Stimulated activated CD8-positive, alpha-beta memory T cell treated with anti-CD3 and anti-CD28 coated beads, Interleukin-7, amount 100 ng/mL, for 48 hours (primary cell): ENCODE measurements at regions not wholly inside any gene's neighbourhood (a gene's known extent, or its start where the extent isn't known, plus 50 kb on each side); places are given as distances from the start of the nearest gene placed in this dataset.

ENCODE experiments used
- DNase-seq, 2 donors: peaks; one replicate each; pipeline ENCODE4 v3.0.0-alpha.2; 2020; ENCODE audit warnings: low read depth in 1 of 2; ENCODE audit errors: extremely low read depth in 1 of 2

- no peak for DNase-seq
Observed at GRCh38 chr4:140281828-140282552, 91.5 kb upstream of the SCOC start.

DNA sequence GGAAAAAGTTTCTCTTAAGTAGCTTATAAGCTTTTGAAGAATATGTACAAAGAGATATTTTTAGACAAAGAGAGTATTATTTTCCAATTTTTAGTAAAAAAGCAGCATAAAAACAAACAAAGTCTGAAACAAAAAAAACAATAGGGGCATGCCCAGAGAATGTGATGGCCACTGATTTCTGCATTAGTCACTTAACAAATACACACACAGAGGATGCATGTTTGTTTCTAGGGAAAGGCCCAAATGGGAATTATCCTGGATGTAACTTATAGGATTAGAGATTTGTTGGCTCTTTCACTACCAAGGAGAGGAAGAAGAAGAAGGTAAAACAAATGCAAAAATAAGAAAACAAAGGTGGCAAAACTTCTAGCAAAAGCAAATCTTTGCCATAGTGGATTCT is 95.9 kb upstream of the SCOC start:
- no peak for DNase-seq

DNA sequence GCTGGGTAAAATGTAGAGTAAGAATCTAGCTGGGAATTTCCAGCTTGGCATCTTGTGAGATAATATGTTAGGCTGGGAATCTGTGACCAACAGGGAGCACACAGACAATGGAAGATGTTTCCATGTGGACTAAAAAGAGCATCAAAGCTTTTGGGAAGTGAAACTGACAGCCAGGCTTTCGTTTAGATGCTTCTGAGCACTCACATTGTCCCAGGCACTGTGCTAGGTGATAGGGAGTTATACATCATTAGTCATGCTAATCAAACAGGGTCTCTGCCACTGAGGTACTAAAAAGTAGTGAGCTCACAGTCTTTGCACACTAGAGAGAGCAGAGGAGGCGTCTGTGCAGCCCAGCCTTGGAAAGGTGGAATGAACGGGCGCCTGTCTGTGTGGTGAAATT is 101.9 kb upstream of the SCOC start:
- DNase-seq: no peak

- DNase-seq: no peak
Observed at GRCh38 chr4:140269369-140269768, 104.1 kb upstream of the SCOC start.

GRCh38 chr4:140268186-140268841 is 105.1 kb upstream of the SCOC start:
- no peak for DNase-seq

DNA sequence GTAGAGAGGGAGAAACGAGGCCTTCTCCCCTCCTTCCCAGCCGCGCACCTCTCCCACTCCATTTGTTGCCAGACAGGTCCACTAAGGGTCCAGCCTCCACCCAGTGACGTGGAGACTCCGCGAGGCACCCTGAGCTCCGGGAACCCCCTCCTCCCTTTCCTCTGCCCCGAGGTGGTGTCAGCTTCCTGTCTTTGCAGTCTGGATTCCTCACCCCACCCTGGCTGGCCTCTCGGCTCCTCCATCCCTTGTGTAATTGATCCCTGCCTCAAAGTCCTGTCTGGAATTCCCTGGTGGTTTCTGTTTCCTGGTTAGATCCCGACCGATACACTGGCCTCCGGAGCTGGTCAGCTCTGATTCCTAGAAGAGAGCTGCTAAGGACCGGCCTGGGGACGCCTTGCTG is 105.9 kb upstream of the SCOC start:
- DNase-seq: no peak

- DNase-seq: peak in 1 of 2 donors; percentile 66
Observed at GRCh38 chr4:140266958-140267568, 106.4 kb upstream of the SCOC start.

DNA sequence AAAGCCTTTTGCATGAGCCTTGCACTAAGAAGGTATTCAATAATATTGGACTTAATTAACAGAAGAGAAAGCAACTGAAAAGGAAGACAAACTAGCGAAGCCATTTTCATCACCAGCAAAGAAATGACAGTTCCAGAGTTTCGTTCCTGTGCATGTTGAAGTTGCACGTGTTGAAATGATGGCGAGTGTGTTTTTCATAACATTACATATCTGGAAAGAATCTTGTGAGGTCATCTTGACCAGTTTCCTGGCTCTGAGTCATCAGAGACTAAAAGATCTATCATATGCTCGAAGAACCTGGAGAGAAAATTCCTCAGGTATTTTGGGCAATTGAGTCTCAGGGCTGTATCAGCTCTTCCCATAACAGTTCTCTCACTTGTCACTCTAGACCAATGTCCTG is 106.2 kb upstream of the MAML3 start:
- DNase-seq: no peak

DNA sequence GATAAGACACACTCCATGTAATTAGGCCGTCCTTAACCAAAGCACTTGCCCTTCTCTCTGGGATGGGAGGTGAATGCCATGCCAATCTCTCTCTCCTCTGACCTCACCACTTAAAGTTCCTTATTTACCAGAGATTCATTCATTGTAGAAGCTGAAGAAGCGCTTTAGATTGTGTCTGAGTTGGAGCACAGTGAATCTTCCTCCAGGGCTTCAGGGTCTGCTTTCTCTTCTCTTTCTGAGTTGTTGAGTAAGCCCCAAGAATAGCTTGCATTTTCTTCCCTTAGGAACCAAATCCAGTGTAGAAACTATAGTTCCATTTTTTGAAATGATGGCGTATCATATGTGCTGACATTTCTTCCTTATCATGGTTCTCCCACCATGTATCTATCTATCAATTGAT is 104.5 kb upstream of the MAML3 start:
- DNase-seq: no peak

DNA sequence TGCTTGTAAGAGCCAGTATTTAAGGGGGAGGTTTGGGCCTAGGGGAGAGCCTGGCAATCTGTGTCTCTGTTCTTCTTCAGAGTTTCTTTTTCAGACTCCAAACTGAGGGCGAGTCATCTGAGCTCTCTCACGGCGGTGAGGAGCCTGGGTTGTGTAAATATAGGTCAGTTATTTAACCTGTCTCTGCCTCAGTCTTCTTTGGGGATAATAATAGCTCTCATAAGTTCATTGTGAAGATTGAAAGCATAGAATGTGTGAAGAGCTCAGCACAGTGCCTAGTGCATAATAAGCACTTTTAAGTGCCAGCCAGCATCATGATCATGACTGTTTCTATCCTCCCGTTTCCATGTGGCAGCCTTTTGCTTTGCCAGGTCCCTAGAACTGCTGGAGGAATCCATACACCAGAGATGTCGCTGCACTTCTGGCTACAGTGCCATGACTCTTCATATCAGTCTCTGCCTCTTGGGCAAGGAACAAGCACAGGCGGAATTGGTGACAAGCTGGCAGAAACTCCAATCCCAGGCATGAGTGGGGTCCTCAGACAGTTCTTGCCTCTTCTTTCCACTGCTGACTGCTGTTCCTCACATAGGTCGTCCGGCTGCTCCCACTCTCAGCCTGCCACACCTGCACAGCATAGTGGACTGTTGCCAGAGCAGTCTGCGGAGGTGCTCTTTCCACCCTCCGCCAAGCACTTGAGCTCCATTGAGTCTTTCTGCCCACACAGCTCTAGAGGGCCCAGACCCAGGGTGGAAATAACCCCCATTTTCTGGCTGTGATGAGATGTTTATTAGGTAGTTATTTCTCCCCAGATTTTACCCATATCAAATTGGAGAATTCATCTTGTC is 103.7 kb upstream of the MAML3 start:
- no peak for DNase-seq

DNA sequence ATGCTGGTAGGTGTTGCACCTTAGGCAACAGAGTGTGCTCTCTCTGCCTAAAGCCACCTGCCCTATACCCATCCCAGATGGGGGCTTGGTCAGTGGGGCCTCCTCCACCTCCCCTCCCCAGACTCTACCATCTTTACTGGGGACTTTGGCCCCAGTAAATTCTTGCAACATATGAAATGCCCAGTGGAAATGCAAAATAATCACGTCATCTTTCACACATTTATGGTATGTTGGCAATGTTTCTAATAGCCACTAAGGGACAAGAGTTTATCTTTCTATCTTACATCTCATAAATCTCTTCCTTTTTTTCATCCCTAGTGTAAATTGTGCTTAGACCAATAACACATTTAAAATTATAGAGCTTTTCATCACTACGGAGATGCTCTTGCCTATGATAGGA is 103.0 kb upstream of the MAML3 start:
- DNase-seq: no peak

GRCh38 chr4:140256335-140256734 is 102.4 kb upstream of the MAML3 start:
- DNase-seq: no peak

- DNase-seq: no peak
Observed at GRCh38 chr4:140255927-140256326, 101.9 kb upstream of the MAML3 start.

DNA sequence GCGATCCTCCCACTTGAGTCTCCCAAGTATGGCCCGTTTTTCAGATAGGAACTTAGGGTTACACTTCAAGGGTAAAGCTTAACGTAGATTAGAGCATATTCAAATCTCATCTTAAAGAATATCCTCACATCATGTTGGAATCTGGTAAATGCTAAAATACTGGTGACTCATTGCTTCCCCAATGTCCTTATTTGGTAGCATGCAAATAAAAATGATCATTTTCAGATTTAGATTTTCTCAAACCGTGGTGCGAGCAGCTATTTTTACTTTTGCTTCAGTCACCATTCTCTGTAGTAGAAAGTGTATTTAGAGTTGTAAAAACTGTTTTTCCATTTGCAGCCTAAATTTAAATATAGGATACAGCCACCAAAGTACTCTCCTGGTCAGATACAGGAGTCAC is 101.5 kb upstream of the MAML3 start:
- no peak for DNase-seq

DNA sequence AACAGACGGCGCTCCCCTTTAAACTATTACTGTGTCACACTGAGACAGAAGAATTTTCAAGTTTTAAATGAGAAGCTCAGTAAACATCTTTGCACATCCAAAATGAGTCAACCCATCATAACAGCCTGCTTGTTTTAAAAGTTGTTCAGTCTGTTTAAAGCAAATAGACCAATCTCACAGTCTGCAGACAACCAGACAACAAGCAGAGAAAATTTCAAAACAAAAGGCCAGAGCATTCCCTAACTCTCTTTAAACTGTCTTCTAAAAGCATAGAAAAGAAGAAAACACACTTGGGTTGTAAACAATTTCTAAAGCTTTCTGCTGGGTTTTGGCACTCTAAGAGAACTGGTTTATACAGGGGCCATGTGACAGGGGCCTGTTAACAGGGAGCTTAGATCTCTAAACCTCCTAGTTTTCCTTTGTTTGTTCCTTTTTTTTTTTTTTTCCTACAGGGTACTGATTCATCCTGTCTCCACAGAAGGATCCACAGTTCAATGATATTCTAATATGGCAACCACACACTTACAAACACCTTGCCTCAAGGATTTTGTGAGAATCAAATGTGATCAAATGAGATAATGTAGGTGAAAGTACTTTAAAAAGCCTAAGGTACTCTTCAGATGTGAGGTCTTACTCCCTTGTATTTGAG is 100.8 kb upstream of the MAML3 start:
- no peak for DNase-seq

DNA sequence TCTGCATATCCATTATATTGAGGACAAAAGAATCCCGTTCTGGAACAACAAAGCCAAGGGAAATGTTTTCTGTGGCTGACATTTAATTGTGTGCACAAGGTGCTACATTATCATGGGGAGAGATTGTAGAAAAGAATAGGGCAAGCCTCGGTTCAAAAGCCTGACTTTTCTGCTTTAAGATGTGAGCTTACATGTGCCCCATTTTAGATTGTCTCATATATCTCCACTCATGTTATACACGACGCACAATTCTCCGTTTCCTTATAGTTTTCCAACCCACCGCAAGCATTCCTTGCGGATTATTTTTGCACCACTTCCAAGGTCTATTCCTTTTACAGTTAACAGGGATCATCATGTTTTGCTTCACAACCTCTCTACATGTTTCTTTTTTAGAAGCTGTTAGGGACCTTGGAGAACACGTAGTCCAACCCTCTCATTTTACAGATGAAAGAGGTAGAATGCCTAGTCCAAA is 99.6 kb upstream of the MAML3 start:
- no peak for DNase-seq

- DNase-seq: no peak
Observed at GRCh38 chr4:140252742-140253555, 99.0 kb upstream of the MAML3 start.

DNA sequence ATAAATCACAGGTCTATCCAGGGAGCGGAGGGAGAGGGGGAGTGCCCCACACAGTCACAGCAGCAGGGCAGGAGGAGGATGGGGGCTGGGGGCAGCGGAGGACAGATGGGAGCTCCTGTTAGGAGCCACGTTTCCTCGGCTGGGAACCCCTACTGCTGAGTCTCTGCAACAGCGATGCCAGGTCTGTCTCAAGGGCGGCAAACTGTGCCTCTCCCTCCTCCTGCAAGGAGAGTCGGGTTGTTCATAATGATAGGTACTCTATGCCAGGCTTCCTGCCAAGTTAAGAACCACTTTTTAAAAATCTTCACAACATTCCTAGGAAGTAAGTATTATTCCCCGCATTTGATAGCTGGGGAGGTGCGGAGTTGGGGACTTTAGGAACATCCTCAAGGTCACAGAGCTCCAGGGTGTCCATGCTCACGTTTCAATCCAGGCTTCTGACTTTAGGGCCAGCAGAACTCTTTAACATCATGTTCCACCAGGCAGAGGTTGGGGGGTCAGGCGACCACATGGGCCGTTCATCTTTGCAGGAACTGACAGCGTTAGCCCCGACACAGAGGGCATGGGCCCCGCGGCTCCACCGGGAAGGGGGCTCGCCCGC is 98.3 kb upstream of the MAML3 start:
- DNase-seq: no peak

- no peak for DNase-seq
Observed at GRCh38 chr4:140251571-140251970, 97.6 kb upstream of the MAML3 start.
